Trophoblast cell (in vitro differentiated cells and primary cell): ENCODE measurements at regions not wholly inside any gene's neighbourhood (a gene's known extent, or its start where the extent isn't known, plus 50 kb on each side); places are given as distances from the start of the nearest gene placed in this dataset.

Source experiments
- DNase-seq, 2 donors: peaks; one replicate each; pipeline ENCODE4 v3.0.0-alpha.2; 2016
- H2AFZ ChIP-seq: 2 replicates; pipeline ENCODE4 v1.6.1; 2013; ENCODE audit warnings: low read length, moderate library complexity, mild to moderate bottlenecking; ENCODE audit not compliant: insufficient read depth, poor library complexity
- H2AK5ac ChIP-seq: 2 replicates; pipeline ENCODE4 v1.6.1; 2013; ENCODE audit warnings: mild to moderate bottlenecking, low read length
- H2BK120ac ChIP-seq: 2 replicates; pipeline ENCODE4 v1.6.1; 2013; ENCODE audit warnings: low read length, mild to moderate bottlenecking, moderate library complexity; ENCODE audit not compliant: insufficient read depth, poor library complexity
- H2BK12ac ChIP-seq: 2 replicates; pipeline ENCODE4 v1.6.1; 2013; ENCODE audit warnings: mild to moderate bottlenecking, low read length, moderate library complexity
- H2BK5ac ChIP-seq: 2 replicates; pipeline ENCODE4 v1.6.1; 2013; ENCODE audit warnings: low read length, low read depth, moderate library complexity, mild to moderate bottlenecking; ENCODE audit not compliant: poor library complexity
- H3K14ac ChIP-seq: 2 replicates; pipeline ENCODE4 v1.6.1; 2013; ENCODE audit warnings: mild to moderate bottlenecking, low read length
- H3K18ac ChIP-seq: 2 replicates; pipeline ENCODE4 v1.6.1; 2013; ENCODE audit warnings: mild to moderate bottlenecking, low read length
- H3K23ac ChIP-seq: 2 replicates; pipeline ENCODE4 v1.6.1; 2013; ENCODE audit warnings: low read length
- H3K27ac ChIP-seq: 2 replicates; pipeline ENCODE4 v1.5.1; 2013; ENCODE audit warnings: low read depth, mild to moderate bottlenecking, inconsistent platforms, low read length, moderate library complexity
- H3K27me3 ChIP-seq: 2 replicates; pipeline ENCODE4 v1.6.1; 2013; ENCODE audit warnings: inconsistent platforms, mild to moderate bottlenecking, low read length, moderate library complexity; ENCODE audit not compliant: insufficient read depth
- H3K36me3 ChIP-seq, 2 experiments: 1 replicate in 1 of 2; 2 replicates in 1 of 2; pipeline ENCODE4 v1.6.1; 2013; ENCODE audit warnings: low read length in 2 of 2, mild to moderate bottlenecking in 2 of 2, moderate library complexity in 1 of 2; ENCODE audit not compliant: insufficient read depth in 2 of 2, control insufficient read depth in 1 of 2
- H3K4ac ChIP-seq: 2 replicates; pipeline ENCODE4 v1.6.1; 2013; ENCODE audit warnings: low read depth, mild to moderate bottlenecking, low read length, moderate library complexity
- H3K4me1 ChIP-seq, 2 experiments: 1 replicate in 1 of 2; 2 replicates in 1 of 2; pipeline ENCODE4 v1.6.1; 2013; ENCODE audit warnings: low read length in 2 of 2, mild to moderate bottlenecking in 2 of 2, moderate library complexity in 1 of 2; ENCODE audit not compliant: insufficient read depth in 2 of 2, control insufficient read depth in 1 of 2
- H3K4me2 ChIP-seq: 2 replicates; pipeline ENCODE4 v1.6.1; 2013; ENCODE audit warnings: inconsistent platforms, mild to moderate bottlenecking, low read length, moderate library complexity
- H3K4me3 ChIP-seq: 2 replicates; pipeline ENCODE4 v1.5.1; 2013; ENCODE audit warnings: mild to moderate bottlenecking, low read depth, low read length, inconsistent platforms
- H3K79me1 ChIP-seq: one replicate; pipeline ENCODE4 v1.6.1; 2013; ENCODE audit warnings: low read length
- H3K79me2 ChIP-seq: 2 replicates; pipeline ENCODE4 v1.6.1; 2013; ENCODE audit warnings: low read length, mild to moderate bottlenecking; ENCODE audit not compliant: control insufficient read depth, insufficient read depth, poor library complexity
- H3K9ac ChIP-seq: 2 replicates; pipeline ENCODE4 v1.6.1; 2013; ENCODE audit warnings: mild to moderate bottlenecking, low read length
- H3K9me3 ChIP-seq: 2 replicates; pipeline ENCODE4 v1.6.1; 2013; ENCODE audit warnings: low read depth, mild to moderate bottlenecking, control low read depth, inconsistent platforms, low read length; ENCODE audit not compliant: insufficient read depth
- H4K12ac ChIP-seq: 2 replicates; pipeline ENCODE4 v1.6.1; 2013; ENCODE audit warnings: low read depth, mild to moderate bottlenecking, low read length, moderate library complexity
- H4K8ac ChIP-seq: 2 replicates; pipeline ENCODE4 v1.6.1; 2013; ENCODE audit warnings: low read depth, mild to moderate bottlenecking, low read length, moderate library complexity
- H4K91ac ChIP-seq: one replicate; pipeline ENCODE4 v1.6.1; 2013; ENCODE audit warnings: low read depth, mild to moderate bottlenecking, low read length, moderate library complexity
- WGBS: extraction: QIAGEN DNeasy Blood & Tissue Kit; methylation state at CpG from one replicate; pipeline ENCODE4 v1.1.7; 2013; ENCODE audit warnings: missing lambda C conversion rate; ENCODE audit not compliant: insufficient read length, insufficient coverage; ENCODE audit errors: extremely low coverage; 5-methylcytosine and 5-hydroxymethylcytosine counted together

DNA sequence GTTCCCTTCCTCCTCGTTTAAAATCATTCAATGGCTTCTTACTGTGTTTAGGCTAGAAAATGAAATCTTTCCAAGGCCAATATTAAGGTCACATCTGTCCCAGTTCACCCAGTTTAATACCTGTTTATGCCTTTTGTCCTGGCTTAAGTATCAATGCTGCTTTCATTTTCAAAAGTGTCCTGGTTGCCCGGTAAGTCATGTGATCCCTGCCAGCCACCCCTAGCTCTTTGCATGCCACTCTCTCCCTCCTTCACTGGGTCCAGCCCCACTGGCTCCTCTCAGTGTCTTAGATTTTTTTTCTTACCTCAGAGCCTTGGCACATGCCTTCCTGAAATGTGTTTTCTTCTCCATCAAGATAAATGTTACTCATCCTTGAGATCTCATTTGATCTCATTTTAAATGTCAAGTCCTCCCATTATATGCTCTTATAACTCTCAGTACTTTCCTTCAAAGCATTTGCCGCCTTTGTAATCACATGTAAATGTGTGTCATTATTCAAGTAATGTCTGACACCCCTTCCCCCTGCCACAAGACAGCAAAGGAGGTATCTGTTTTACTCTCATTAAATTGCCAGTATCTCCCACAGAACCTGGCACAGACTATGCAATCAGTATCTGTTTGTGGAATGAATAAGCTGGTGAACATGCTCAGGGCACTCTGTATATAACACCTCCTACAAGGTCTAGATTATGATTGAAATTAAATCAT, 472.5 kb upstream of the RPS6KA3 start:
- Histone ChIP-seq H2BK5ac (no peak overlapping the region), H3K4me3 (no peak overlapping the region), H3K14ac (no peak overlapping the region), H2AFZ (no peak overlapping the region), H2BK120ac (no peak overlapping the region), H3K9me3 (no peaks in the 10 kb centered on the region), H3K4me1 (no peaks in the 10 kb centered on the region), H3K79me2 (no peaks in the 10 kb centered on the region), H3K23ac (no peak overlapping the region), H3K79me1 (no peaks in the 10 kb centered on the region), H3K27ac (no peak overlapping the region), H4K12ac (no peak overlapping the region), H4K91ac (no peak overlapping the region), H3K4ac (no peak overlapping the region), H3K36me3 (no peaks in the 10 kb centered on the region), H3K9ac (no peak overlapping the region), H3K18ac (no peak overlapping the region), H2AK5ac (no peak overlapping the region), H3K27me3 (no peaks in the 10 kb centered on the region), H4K8ac (no peak overlapping the region), H3K4me2 (no peak overlapping the region), H2BK12ac (no peak overlapping the region)
- WGBS, result 100% methylated on average over 1 of the region's 3 CpGs
- no peak for DNase-seq

DNA sequence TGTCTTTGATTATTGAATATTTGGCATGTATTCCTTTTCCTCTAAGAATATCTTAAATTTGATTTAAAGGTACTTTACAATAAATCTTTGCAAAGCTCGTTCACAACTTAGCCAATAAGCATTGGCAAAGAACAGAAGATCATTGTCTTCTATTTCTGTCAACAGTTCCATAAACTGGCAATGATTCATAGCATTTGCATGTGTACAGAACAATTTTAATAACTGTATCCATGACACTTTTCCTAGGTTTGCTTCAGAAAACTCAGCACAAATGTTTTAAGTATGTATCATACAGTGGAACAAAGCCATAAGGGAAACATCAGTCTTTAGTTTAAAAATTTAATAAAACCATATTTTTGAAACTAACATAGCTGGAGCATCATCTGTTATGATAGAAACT, 462.7 kb upstream of the RPS6KA3 start:
- Histone ChIP-seq H3K27ac (no peak overlapping the region), H3K4me2 (no peak overlapping the region), H2BK12ac (no peak overlapping the region), H3K9ac (no peak overlapping the region), H3K4ac (no peak overlapping the region), H3K18ac (no peak overlapping the region), H3K79me2 (no peaks in the 10 kb centered on the region), H2AFZ (no peak overlapping the region), H4K12ac (no peak overlapping the region), H2BK120ac (no peak overlapping the region), H4K8ac (no peak overlapping the region), H3K4me1 (no peaks in the 10 kb centered on the region), H2AK5ac (no peak overlapping the region), H3K27me3 (no peaks in the 10 kb centered on the region), H3K36me3 (no peaks in the 10 kb centered on the region), H4K91ac (no peak overlapping the region), H2BK5ac (no peak overlapping the region), H3K79me1 (no peaks in the 10 kb centered on the region), H3K9me3 (no peaks in the 10 kb centered on the region), H3K23ac (no peak overlapping the region), H3K14ac (no peak overlapping the region), H3K4me3 (no peak overlapping the region)
- no CpG with 5 or more reads among the region's 1 CpG for WGBS
- DNase-seq, result no peak

DNA sequence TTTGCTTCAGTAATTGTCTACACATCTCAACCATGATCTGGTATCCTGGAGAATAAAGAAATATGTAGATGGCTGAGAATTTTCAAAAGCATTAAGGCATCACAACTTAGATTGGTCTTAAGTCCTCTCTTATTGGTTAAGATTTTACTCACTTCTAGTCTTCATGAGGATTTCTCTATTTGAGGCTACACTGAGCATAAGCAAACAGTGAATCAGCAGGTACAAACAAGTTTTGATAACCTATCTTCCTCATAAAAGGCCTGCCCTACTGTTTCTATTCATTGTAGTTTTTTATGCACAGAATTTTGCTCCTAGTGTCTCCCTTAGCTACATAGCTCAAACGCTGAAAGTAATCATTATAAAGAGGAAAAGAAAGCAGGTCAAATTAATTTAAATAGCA, 460.7 kb upstream of the RPS6KA3 start:
- H2BK12ac ChIP-seq, result no peak overlapping the region
- H3K9ac ChIP-seq, result no peak overlapping the region
- no peak for DNase-seq
- no peaks in the 10 kb centered on the region for H3K36me3 ChIP-seq
- H3K79me2 ChIP-seq, result no peaks in the 10 kb centered on the region
- H2AK5ac ChIP-seq, result no peak overlapping the region
- H3K14ac ChIP-seq, result no peak overlapping the region
- no peaks in the 10 kb centered on the region for H3K79me1 ChIP-seq
- no peak overlapping the region for H2AFZ ChIP-seq
- H3K9me3 ChIP-seq, result no peaks in the 10 kb centered on the region
- no peaks in the 10 kb centered on the region for H3K27me3 ChIP-seq
- no peak overlapping the region for H3K18ac ChIP-seq
- H4K12ac ChIP-seq, result no peak overlapping the region
- H3K4me3 ChIP-seq, result no peak overlapping the region
- H2BK120ac ChIP-seq, result no peak overlapping the region
- no peak overlapping the region for H4K91ac ChIP-seq
- H4K8ac ChIP-seq, result no peak overlapping the region
- H3K4ac ChIP-seq, result no peak overlapping the region
- no peak overlapping the region for H3K27ac ChIP-seq
- no peaks in the 10 kb centered on the region for H3K4me1 ChIP-seq
- no peak overlapping the region for H3K4me2 ChIP-seq
- no peak overlapping the region for H3K23ac ChIP-seq
- no peak overlapping the region for H2BK5ac ChIP-seq
- no CpG with 5 or more reads among the region's 1 CpG for WGBS

DNA sequence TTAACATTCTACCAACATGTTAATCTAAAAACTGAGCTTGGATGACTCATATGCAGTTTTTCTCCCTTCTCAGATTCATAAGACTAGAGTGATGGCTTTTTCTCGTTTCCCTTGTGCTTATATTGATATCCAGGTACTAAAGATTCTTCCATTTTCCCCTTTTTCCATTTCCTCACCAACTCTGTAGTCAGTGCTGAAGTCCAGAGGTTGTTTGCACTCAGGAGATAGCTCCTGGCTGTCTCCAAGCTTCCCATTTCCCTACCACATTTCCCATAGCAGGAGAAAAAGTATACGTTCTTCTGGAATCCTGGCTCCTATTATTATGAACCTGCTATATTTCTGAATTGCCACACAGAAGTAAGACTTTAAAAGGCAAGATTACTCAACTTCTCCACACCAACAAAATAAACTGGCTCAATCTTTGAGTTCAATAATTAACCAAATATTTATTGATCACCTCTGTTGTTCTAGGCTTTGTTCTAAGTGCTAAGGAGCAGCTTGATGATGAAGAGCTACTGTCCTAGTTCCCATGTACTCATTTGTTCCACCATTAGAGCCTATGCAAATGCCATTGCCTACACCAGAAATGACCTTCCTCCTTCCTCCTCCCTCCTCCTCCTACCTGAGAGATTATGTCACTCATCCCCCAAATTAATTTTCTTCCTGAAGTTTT, 454.4 kb upstream of the RPS6KA3 start:
- no peak overlapping the region for H3K4me3 ChIP-seq
- H3K79me1 ChIP-seq, result no peaks in the 10 kb centered on the region
- no peak overlapping the region for H3K4ac ChIP-seq
- H2AFZ ChIP-seq, result no peak overlapping the region
- no peak overlapping the region for H3K9ac ChIP-seq
- no peak overlapping the region for H4K12ac ChIP-seq
- H2BK120ac ChIP-seq, result no peak overlapping the region
- H4K91ac ChIP-seq, result no peak overlapping the region
- no peak overlapping the region for H2BK12ac ChIP-seq
- no peak overlapping the region for H3K4me2 ChIP-seq
- H3K27ac ChIP-seq, result no peak overlapping the region
- H2AK5ac ChIP-seq, result no peak overlapping the region
- DNase-seq, result no peak
- no peaks in the 10 kb centered on the region for H3K79me2 ChIP-seq
- WGBS, result no CpG with 5 or more reads among the region's 2 CpGs
- H3K23ac ChIP-seq, result no peak overlapping the region
- H2BK5ac ChIP-seq, result no peak overlapping the region
- H4K8ac ChIP-seq, result no peak overlapping the region
- no peaks in the 10 kb centered on the region for H3K36me3 ChIP-seq
- H3K4me1 ChIP-seq, result no peaks in the 10 kb centered on the region
- H3K9me3 ChIP-seq, result no peaks in the 10 kb centered on the region
- H3K18ac ChIP-seq, result no peak overlapping the region
- no peak overlapping the region for H3K14ac ChIP-seq
- no peaks in the 10 kb centered on the region for H3K27me3 ChIP-seq
